Lower leg skin (tissue), 3 donors: ENCODE measurements at regions not wholly inside any gene's neighbourhood (a gene's known extent, or its start where the extent isn't known, plus 50 kb on each side); places are given as distances from the start of the nearest gene placed in this dataset.

ENCODE experiments used
- CTCF ChIP-seq, 3 donors: fragments of 450-650 bp; IDR thresholded peaks; one replicate each; pipeline ENCODE4 v1.5.1; 2016; ENCODE audit warnings: antibody characterized with exemption in 3 of 3, mild to moderate bottlenecking in 3 of 3, moderate library complexity in 2 of 3
- POLR2A ChIP-seq, 2 donors: fragments of 450-650 bp; IDR thresholded peaks; one replicate each; pipeline ENCODE4 v1.6.1; 2016 to 2017; ENCODE audit warnings: antibody characterized with exemption in 2 of 2, mild to moderate bottlenecking in 1 of 2, moderate library complexity in 1 of 2

- no peak for TF ChIP-seq CTCF (IDR thresholded peaks at IDR 0.05)
- no peak for TF ChIP-seq POLR2A (IDR thresholded peaks at IDR 0.05)
Observed at GRCh38 chr3:56858331-56858730, 56.6 kb upstream of the ARHGEF3 start.
